H9 (cell line): ENCODE measurements at regions not wholly inside any gene's neighbourhood (a gene's known extent, or its start where the extent isn't known, plus 50 kb on each side); places are given as distances from the start of the nearest gene placed in this dataset.

ENCODE experiments used
- DNase-seq: peaks from one replicate; pipeline ENCODE4 v3.0.0-alpha.2; 2017
- H2AFZ ChIP-seq: one replicate; pipeline ENCODE4 v1.6.1; 2013; ENCODE audit warnings: mild to moderate bottlenecking, low read length, control low read depth, moderate library complexity
- H2AK5ac ChIP-seq: 2 replicates; pipeline ENCODE4 v1.6.1; 2013; ENCODE audit warnings: low read length, control low read depth, mixed read lengths; ENCODE audit not compliant: insufficient read length
- H2BK120ac ChIP-seq: one replicate; pipeline ENCODE4 v1.6.1; 2013; ENCODE audit warnings: low read depth, mild to moderate bottlenecking, low read length, control low read depth, inconsistent platforms; ENCODE audit not compliant: poor library complexity, severe bottlenecking
- H2BK12ac ChIP-seq: 2 replicates; pipeline ENCODE4 v1.6.1; 2013; ENCODE audit warnings: low read length, control low read depth, mixed read lengths, low read depth; ENCODE audit not compliant: insufficient read length
- H2BK15ac ChIP-seq: 2 replicates; pipeline ENCODE4 v1.6.1; 2013; ENCODE audit warnings: low read depth, low read length, control low read depth
- H2BK20ac ChIP-seq: one replicate; pipeline ENCODE4 v1.6.1; 2013; ENCODE audit warnings: low read depth, mild to moderate bottlenecking, low read length, control low read depth, inconsistent platforms; ENCODE audit not compliant: poor library complexity, severe bottlenecking
- H2BK5ac ChIP-seq: 2 replicates; pipeline ENCODE4 v1.6.1; 2013; ENCODE audit warnings: low read length, control low read depth, mixed read lengths; ENCODE audit not compliant: insufficient read length
- H3K14ac ChIP-seq: 2 replicates; pipeline ENCODE4 v1.6.1; 2013; ENCODE audit warnings: low read length, control low read depth; ENCODE audit not compliant: insufficient read depth
- H3K18ac ChIP-seq: 2 replicates; pipeline ENCODE4 v1.6.1; 2013; ENCODE audit warnings: low read depth, mild to moderate bottlenecking, mixed read lengths, low read length, control low read depth; ENCODE audit not compliant: insufficient read length
- H3K23ac ChIP-seq: 2 replicates; pipeline ENCODE4 v1.6.1; 2013; ENCODE audit warnings: low read length, control low read depth, mixed read lengths, low read depth; ENCODE audit not compliant: insufficient read length
- H3K23me2 ChIP-seq: 2 replicates; pipeline ENCODE4 v1.6.1; 2013; ENCODE audit warnings: low read depth, mild to moderate bottlenecking, mixed read lengths, low read length, control low read depth; ENCODE audit not compliant: insufficient read length, poor library complexity, severe bottlenecking
- H3K27ac ChIP-seq: 2 replicates; pipeline ENCODE4 v1.5.1; 2013; ENCODE audit warnings: low read length, control low read depth, mixed read lengths, low read depth; ENCODE audit not compliant: insufficient read length
- H3K27me3 ChIP-seq: 2 replicates; pipeline ENCODE4 v1.6.1; 2013; ENCODE audit warnings: low read length, control low read depth, inconsistent platforms; ENCODE audit not compliant: insufficient read depth
- H3K4ac ChIP-seq: 2 replicates; pipeline ENCODE4 v1.6.1; 2013; ENCODE audit warnings: low read depth, mild to moderate bottlenecking, control low read depth, inconsistent platforms, low read length, moderate library complexity
- H3K4me1 ChIP-seq: 2 replicates; pipeline ENCODE4 v1.6.1; 2013; ENCODE audit warnings: low read length, control low read depth, inconsistent platforms; ENCODE audit not compliant: insufficient read depth
- H3K4me2 ChIP-seq: 2 replicates; pipeline ENCODE4 v1.6.1; 2013; ENCODE audit warnings: low read length, control low read depth, mixed read lengths; ENCODE audit not compliant: insufficient read length, insufficient read depth
- H3K56ac ChIP-seq: 2 replicates; pipeline ENCODE4 v1.6.1; 2013; ENCODE audit warnings: low read depth, mild to moderate bottlenecking, mixed read lengths, low read length, control low read depth; ENCODE audit not compliant: insufficient read length
- H3K79me1 ChIP-seq: 2 replicates; pipeline ENCODE4 v1.6.1; 2013; ENCODE audit warnings: low read depth, mild to moderate bottlenecking, moderate library complexity, low read length, control low read depth, inconsistent platforms; ENCODE audit not compliant: insufficient read depth, poor library complexity, severe bottlenecking
- H3K79me2 ChIP-seq: 2 replicates; pipeline ENCODE4 v1.6.1; 2013; ENCODE audit warnings: low read length, control low read depth, inconsistent platforms; ENCODE audit not compliant: insufficient read depth
- H3K9ac ChIP-seq: 2 replicates; pipeline ENCODE4 v1.6.1; 2013; ENCODE audit warnings: low read length, control low read depth, mixed read lengths; ENCODE audit not compliant: insufficient read length; ENCODE audit errors: extremely low read depth
- H3K9me3 ChIP-seq: one replicate; pipeline ENCODE4 v1.6.1; 2013; ENCODE audit warnings: low read depth, low read length, inconsistent platforms; ENCODE audit not compliant: control insufficient read depth
- H3T11ph ChIP-seq: one replicate; pipeline ENCODE4 v1.6.1; 2013; ENCODE audit warnings: mild to moderate bottlenecking, low read length, control low read depth, inconsistent platforms
- H4K20me1 ChIP-seq: one replicate; pipeline ENCODE4 v1.6.1; 2013; ENCODE audit not compliant: control insufficient read depth, insufficient read length, insufficient read depth
- H4K5ac ChIP-seq: 2 replicates; pipeline ENCODE4 v1.6.1; 2013; ENCODE audit warnings: low read depth, mild to moderate bottlenecking, mixed read lengths, low read length, control low read depth; ENCODE audit not compliant: insufficient read length
- H4K8ac ChIP-seq: replicated peaks from 2 replicates; pipeline ENCODE4 v1.6.1; 2013; ENCODE audit warnings: low read length, control low read depth, mixed read lengths, low read depth; ENCODE audit not compliant: insufficient read length
- H4K91ac ChIP-seq: 2 replicates; pipeline ENCODE4 v1.6.1; 2013; ENCODE audit warnings: low read depth, mild to moderate bottlenecking, moderate library complexity, mixed read lengths, low read length, control low read depth; ENCODE audit not compliant: insufficient read length
- H3K27ac Mint-ChIP-seq, 3 experiments: 2 replicates in 2 of 3; 3 replicates in 1 of 3; pipeline ENCODE4 v1.8.0; 2020 to 2021; ENCODE audit warnings: mixed read lengths in 3 of 3, mild to moderate bottlenecking in 1 of 3, moderate library complexity in 1 of 3
- H3K27me3 Mint-ChIP-seq: 2 replicates; pipeline ENCODE4 v1.8.0; 2021; ENCODE audit warnings: low read depth, mild to moderate bottlenecking, moderate library complexity, mixed read lengths
- H3K36me3 Mint-ChIP-seq, 3 experiments: 2 replicates in 2 of 3; 3 replicates in 1 of 3; pipeline ENCODE4 v1.8.0; 2020 to 2021; ENCODE audit warnings: low read depth in 3 of 3, mixed read lengths in 3 of 3; ENCODE audit not compliant: insufficient read depth in 1 of 3
- H3K4me1 Mint-ChIP-seq, 2 experiments: 2 replicates each; pipeline ENCODE4 v1.8.0; 2020; ENCODE audit warnings: mixed read lengths in 2 of 2
- H3K4me3 Mint-ChIP-seq, 2 experiments: 2 replicates in 1 of 2; 3 replicates in 1 of 2; pipeline ENCODE4 v1.8.0; 2020 to 2021; ENCODE audit warnings: mild to moderate bottlenecking in 2 of 2, mixed read lengths in 2 of 2, moderate library complexity in 1 of 2
- H3K9me3 Mint-ChIP-seq, 2 experiments: 2 replicates in 1 of 2; 3 replicates in 1 of 2; pipeline ENCODE4 v1.8.0; 2020; ENCODE audit warnings: mild to moderate bottlenecking in 2 of 2, mixed read lengths in 2 of 2, moderate library complexity in 1 of 2
- WGBS: extraction: QIAGEN DNeasy Blood & Tissue Kit; methylation state at CpG from one replicate; pipeline ENCODE4 v1.1.7; 2013; ENCODE audit warnings: missing lambda C conversion rate, low lambda C conversion rate, mixed read lengths; ENCODE audit not compliant: insufficient read length; ENCODE audit errors: extremely low coverage; 5-methylcytosine and 5-hydroxymethylcytosine counted together
- TF ChIP-seq, protein P1 (sequence below): fragments of 200-600 bp; sonication (generic); conservative IDR thresholded peaks from 3 replicates; pipeline ENCODE4 v1.8.0; 2021; ENCODE audit warnings: antibody characterized with exemption, mild to moderate bottlenecking

GRCh38 chr1:177435364-177435763 lies 264.6 kb downstream of the BRINP2 start:
- Histone ChIP-seq H3K18ac (no peak overlapping the region), H2BK120ac (no peak overlapping the region), H4K20me1 (no peaks in the 10 kb centered on the region), H3K9me3 (no peaks in the 10 kb centered on the region), H2BK5ac (no peak overlapping the region), H3K23ac (no peak overlapping the region), H3K27ac (no peak overlapping the region), H2AFZ (no peak overlapping the region), H3K79me2 (no peaks in the 10 kb centered on the region), H2BK20ac (no peak overlapping the region), H3K27me3 (no peaks in the 10 kb centered on the region), H3K4me1 (no peaks in the 10 kb centered on the region), H4K91ac (no peak overlapping the region), H4K5ac (no peak overlapping the region), H3K14ac (no peak overlapping the region), H3T11ph (no peak overlapping the region), H3K4me2 (no peak overlapping the region), H2BK15ac (no peak overlapping the region), H3K9ac (no peak overlapping the region), H3K23me2 (no peaks in the 10 kb centered on the region), H2AK5ac (no peak overlapping the region), H3K79me1 (no peaks in the 10 kb centered on the region), H2BK12ac (no peak overlapping the region), H4K8ac (no peak overlapping the region), H3K4ac (no peak overlapping the region), H3K56ac (no peak overlapping the region)
- no peak for DNase-seq
- no peaks in the 10 kb centered on the region; the same call in none of the 2 replicates for H3K27me3 Mint-ChIP-seq
- H3K4me1 Mint-ChIP-seq: peaks cover 4 to 7% of the 10 kb centered on the region in 2 experiments
- WGBS: no CpG with 5 or more reads among the region's 1 CpG
- TF ChIP-seq, protein P1, sequence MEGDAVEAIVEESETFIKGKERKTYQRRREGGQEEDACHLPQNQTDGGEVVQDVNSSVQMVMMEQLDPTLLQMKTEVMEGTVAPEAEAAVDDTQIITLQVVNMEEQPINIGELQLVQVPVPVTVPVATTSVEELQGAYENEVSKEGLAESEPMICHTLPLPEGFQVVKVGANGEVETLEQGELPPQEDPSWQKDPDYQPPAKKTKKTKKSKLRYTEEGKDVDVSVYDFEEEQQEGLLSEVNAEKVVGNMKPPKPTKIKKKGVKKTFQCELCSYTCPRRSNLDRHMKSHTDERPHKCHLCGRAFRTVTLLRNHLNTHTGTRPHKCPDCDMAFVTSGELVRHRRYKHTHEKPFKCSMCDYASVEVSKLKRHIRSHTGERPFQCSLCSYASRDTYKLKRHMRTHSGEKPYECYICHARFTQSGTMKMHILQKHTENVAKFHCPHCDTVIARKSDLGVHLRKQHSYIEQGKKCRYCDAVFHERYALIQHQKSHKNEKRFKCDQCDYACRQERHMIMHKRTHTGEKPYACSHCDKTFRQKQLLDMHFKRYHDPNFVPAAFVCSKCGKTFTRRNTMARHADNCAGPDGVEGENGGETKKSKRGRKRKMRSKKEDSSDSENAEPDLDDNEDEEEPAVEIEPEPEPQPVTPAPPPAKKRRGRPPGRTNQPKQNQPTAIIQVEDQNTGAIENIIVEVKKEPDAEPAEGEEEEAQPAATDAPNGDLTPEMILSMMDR: no peak
- H3K27ac Mint-ChIP-seq: no peak overlapping the region
- no peak overlapping the region for H3K4me3 Mint-ChIP-seq
- no peaks in the 10 kb centered on the region for H3K9me3 Mint-ChIP-seq
- no peaks in the 10 kb centered on the region for H3K36me3 Mint-ChIP-seq
